Panc1 (cell line): ENCODE measurements at regions not wholly inside any gene's neighbourhood (a gene's known extent, or its start where the extent isn't known, plus 50 kb on each side); places are given as distances from the start of the nearest gene placed in this dataset.

Experiments
- ATAC-seq: fragments of 200-7000 bp; cut with Tn5 transposase; 2 replicates; pipeline ENCODE4 v1.9.1; 2020; ENCODE audit warnings: mild to moderate bottlenecking, moderate library complexity
- BruUV-seq: library from RNA; stranded (reverse); fragments of 400-500 nt; replicated peaks from 2 replicates; lab custom pipeline; 2021; lab: Mats Ljungman, UMichigan
- CTCF ChIA-PET: fragments of 300-600 bp; sonication (Branson Sonifier 250); formaldehyde crosslinking; loops from one replicate; lab custom pipeline; 2022; ENCODE audit warnings: antibody characterized with exemption; lab: Charles Lee
- POLR2A ChIA-PET: fragments of 300-600 bp; sonication (Branson Sonifier 250); formaldehyde crosslinking; loops from one replicate; lab custom pipeline; 2022; ENCODE audit warnings: antibody characterized with exemption; lab: Charles Lee
- DNase-seq: peaks from one replicate; pipeline ENCODE4 v3.0.0-alpha.2; 2010; ENCODE audit warnings: low read depth, low spot score
- H3K27ac ChIP-seq: 2 replicates; pipeline ENCODE4 v1.5.1; 2011; ENCODE audit warnings: mild to moderate bottlenecking, low read length, inconsistent platforms
- H3K27me3 ChIP-seq: fragments of 200-500 bp; sonication (Bioruptor generic); 2 replicates; pipeline ENCODE4 v1.6.0; 2014; ENCODE audit warnings: low read length, inconsistent platforms; ENCODE audit not compliant: control insufficient read depth, insufficient read depth
- H3K36me3 ChIP-seq: fragments of 200-500 bp; sonication (Bioruptor generic); 2 replicates; pipeline ENCODE4 v1.5.1; 2014; ENCODE audit warnings: inconsistent platforms, mild to moderate bottlenecking, low read length, moderate library complexity; ENCODE audit not compliant: control insufficient read depth, insufficient read depth
- H3K4me1 ChIP-seq: 2 replicates; pipeline ENCODE4 v1.5.1; 2011; ENCODE audit warnings: inconsistent platforms, mild to moderate bottlenecking, low read length, moderate library complexity; ENCODE audit not compliant: control insufficient read depth, insufficient read depth
- H3K4me3 ChIP-seq, 2 experiments: 2 replicates each; pipeline ENCODE4 v1.5.1; 2011 to 2012; ENCODE audit warnings: low read depth in 2 of 2, low read length in 2 of 2, mild to moderate bottlenecking in 2 of 2, inconsistent platforms in 1 of 2, moderate library complexity in 1 of 2
- H3K9me3 ChIP-seq: fragments of 200-500 bp; sonication (Bioruptor generic); 2 replicates; pipeline ENCODE4 v1.5.1; 2014; ENCODE audit warnings: low read depth, mild to moderate bottlenecking, inconsistent platforms, low read length, moderate library complexity; ENCODE audit not compliant: control insufficient read depth, insufficient read depth
- CTCF ChIP-seq: fragments of 450-650 bp; IDR thresholded peaks from 2 replicates; pipeline ENCODE4 v1.5.1; 2017; ENCODE audit warnings: mild to moderate bottlenecking
- POLR2AphosphoS5 ChIP-seq: IDR thresholded peaks from 2 replicates; pipeline ENCODE4 v1.6.1; 2012; ENCODE audit warnings: mild to moderate bottlenecking, low read depth, low read length, moderate library complexity
- REST ChIP-seq, 2 experiments: IDR thresholded peaks; 2 replicates each; pipeline ENCODE4 v1.6.1; 2011 to 2012; ENCODE audit warnings: low read depth in 2 of 2, control low read depth in 1 of 2, low read length in 1 of 2, mild to moderate bottlenecking in 1 of 2, moderate library complexity in 1 of 2; ENCODE audit not compliant: insufficient read depth in 1 of 2
- SIN3A ChIP-seq: IDR thresholded peaks from 2 replicates; pipeline ENCODE4 v1.6.1; 2012; ENCODE audit warnings: low read depth, mild to moderate bottlenecking, low read length, moderate library complexity, borderline replicate concordance; ENCODE audit not compliant: insufficient read depth
- TCF7L2 ChIP-seq: IDR thresholded peaks from 2 replicates; pipeline ENCODE4 v1.6.1; 2011; ENCODE audit warnings: mild to moderate bottlenecking, low read depth, low read length, inconsistent platforms
- in situ Hi-C: cut with HindIII; loops from 2 replicates; pipeline ENCODE4 v1.10.0; 2016; ENCODE audit warnings: low sequenced_read_pairs, low pct_unique_long_range_greater_than_20kb
- intact Hi-C: fragments of 100-400 bp; cut with micrococcal nuclease; formaldehyde crosslinking; loops from one replicate; pipeline ENCODE4 v1.10.0; 2022; ENCODE audit not compliant: unreplicated experiment

GRCh38 chr10:3268025-3268424 lies 95.4 kb upstream of the PITRM1 start:
- ATAC-seq (no peak), DNase-seq (no peak)
- H3K4me3 ChIP-seq = no peak overlapping the region
- ChIA-PET CTCF (no interaction called here), POLR2A (no interaction called here)
- intact Hi-C loops (no loop called here), in situ Hi-C loops (no loop called here)
- H3K4me1 ChIP-seq = no peaks in the 10 kb centered on the region
- no peak overlapping the region for H3K27ac ChIP-seq
- BruUV-seq = no TSS peak
- no peaks in the 10 kb centered on the region for H3K36me3 ChIP-seq
- H3K9me3 ChIP-seq = no peaks in the 10 kb centered on the region
- no peak for TF ChIP-seq CTCF
- TF ChIP-seq TCF7L2 = no peak
- TF ChIP-seq POLR2AphosphoS5 = no peak
- no peak for TF ChIP-seq REST (IDR thresholded peaks at IDR 0.05; ENCODE audit: insufficient read depth in 1 of 2, low read depth in 2 of 2, low read length in 1 of 2)
- no peak for TF ChIP-seq SIN3A
- H3K27me3 ChIP-seq = no peaks in the 10 kb centered on the region

- ChIA-PET POLR2A (no interaction called here), CTCF (no interaction called here)
- intact Hi-C loops (no loop called here), in situ Hi-C loops (no loop called here)
- ATAC-seq (no peak), DNase-seq (no peak)
- H3K36me3 ChIP-seq = no peaks in the 10 kb centered on the region
- no peaks in the 10 kb centered on the region for H3K4me1 ChIP-seq
- TF ChIP-seq CTCF (no peak), POLR2AphosphoS5 (no peak), TCF7L2 (no peak), SIN3A (no peak), REST (IDR thresholded peaks at IDR 0.05; ENCODE audit: insufficient read depth in 1 of 2, low read depth in 2 of 2, low read length in 1 of 2) (no peak)
- H3K27me3 ChIP-seq = no peaks in the 10 kb centered on the region
- BruUV-seq = no TSS peak
- no peak overlapping the region for H3K4me3 ChIP-seq
- H3K27ac ChIP-seq = no peak overlapping the region
- no peaks in the 10 kb centered on the region for H3K9me3 ChIP-seq
These were observed 92.5 kb upstream of the PITRM1 start for GRCh38 chr10:3265088-3265487.
